H1 (cell line): ENCODE measurements at regions not wholly inside any gene's neighbourhood (a gene's known extent, or its start where the extent isn't known, plus 50 kb on each side); places are given as distances from the start of the nearest gene placed in this dataset.

Experiments used
- EP300 ChIP-seq, 2 experiments: IDR thresholded peaks; 1 replicate in 1 of 2; 2 replicates in 1 of 2; pipeline ENCODE4 v1.6.1; 2011 to 2012; ENCODE audit warnings: low read depth in 2 of 2, low read length in 2 of 2, mild to moderate bottlenecking in 2 of 2, borderline replicate concordance in 1 of 2, inconsistent platforms in 1 of 2, moderate library complexity in 1 of 2
- JUN ChIP-seq: IDR thresholded peaks from 2 replicates; pipeline ENCODE4 v1.6.1; 2011; ENCODE audit warnings: low read depth, mild to moderate bottlenecking, improper control_type of control experiment, low read length
- KDM1A ChIP-seq: fragments of 200-600, 300-600 bp; sonication (generic); IDR thresholded peaks from 2 replicates; pipeline ENCODE4 v1.7.1; 2016; ENCODE audit warnings: mild to moderate bottlenecking, low read length, borderline replicate concordance
- TF ChIP-seq, protein P1 (sequence below), 3 experiments: IDR thresholded peaks; 1 replicate in 2 of 3; 2 replicates in 1 of 3; pipeline versions ENCODE4 v1.5.1 to v1.6.1; 2011; ENCODE audit warnings: low read length in 3 of 3, mild to moderate bottlenecking in 3 of 3, inconsistent platforms in 2 of 3, low read depth in 1 of 3, moderate library complexity in 1 of 3; ENCODE audit not compliant: insufficient read depth in 1 of 3; ENCODE audit errors: control extremely low read depth in 1 of 3

DNA sequence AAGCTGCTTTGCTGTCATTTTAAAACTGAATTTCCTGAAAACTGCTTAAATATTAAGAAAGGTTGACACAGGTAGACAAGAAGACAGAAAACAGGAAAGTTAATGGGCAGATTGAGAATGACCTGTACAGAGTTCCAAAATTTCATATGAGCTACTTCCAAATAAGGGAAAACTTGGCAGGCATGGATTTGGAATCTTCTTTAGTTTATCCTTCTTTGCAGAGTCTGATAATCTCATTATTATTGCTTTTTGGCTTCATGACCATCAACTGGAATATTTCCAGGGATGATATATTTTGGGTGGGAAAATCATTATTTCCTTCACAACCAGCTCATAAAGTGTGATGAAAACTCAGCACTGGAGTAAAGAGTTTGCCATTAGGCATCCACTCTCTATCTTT lies 346.5 kb upstream of the NPVF start:
- TF ChIP-seq, protein P1, sequence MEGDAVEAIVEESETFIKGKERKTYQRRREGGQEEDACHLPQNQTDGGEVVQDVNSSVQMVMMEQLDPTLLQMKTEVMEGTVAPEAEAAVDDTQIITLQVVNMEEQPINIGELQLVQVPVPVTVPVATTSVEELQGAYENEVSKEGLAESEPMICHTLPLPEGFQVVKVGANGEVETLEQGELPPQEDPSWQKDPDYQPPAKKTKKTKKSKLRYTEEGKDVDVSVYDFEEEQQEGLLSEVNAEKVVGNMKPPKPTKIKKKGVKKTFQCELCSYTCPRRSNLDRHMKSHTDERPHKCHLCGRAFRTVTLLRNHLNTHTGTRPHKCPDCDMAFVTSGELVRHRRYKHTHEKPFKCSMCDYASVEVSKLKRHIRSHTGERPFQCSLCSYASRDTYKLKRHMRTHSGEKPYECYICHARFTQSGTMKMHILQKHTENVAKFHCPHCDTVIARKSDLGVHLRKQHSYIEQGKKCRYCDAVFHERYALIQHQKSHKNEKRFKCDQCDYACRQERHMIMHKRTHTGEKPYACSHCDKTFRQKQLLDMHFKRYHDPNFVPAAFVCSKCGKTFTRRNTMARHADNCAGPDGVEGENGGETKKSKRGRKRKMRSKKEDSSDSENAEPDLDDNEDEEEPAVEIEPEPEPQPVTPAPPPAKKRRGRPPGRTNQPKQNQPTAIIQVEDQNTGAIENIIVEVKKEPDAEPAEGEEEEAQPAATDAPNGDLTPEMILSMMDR (IDR thresholded peaks at IDR 0.05; ENCODE audit: control extremely low read depth in 1 of 3, insufficient read depth in 1 of 3, low read depth in 1 of 3, low read length in 3 of 3), result no peak
- TF ChIP-seq EP300 (IDR thresholded peaks at IDR 0.05; ENCODE audit: borderline replicate concordance in 1 of 2, low read depth in 2 of 2, low read length in 2 of 2) (no peak), KDM1A (no peak), JUN (no peak)
